HG03066 (cell line): ENCODE measurements at regions not wholly inside any gene's neighbourhood (a gene's known extent, or its start where the extent isn't known, plus 50 kb on each side); places are given as distances from the start of the nearest gene placed in this dataset.
A peak's percentile ranks its signal among the peaks of the same experiment; 100 is the strongest.

Experiments
- ATAC-seq: cut with Tn5 transposase; IDR thresholded peaks from one replicate; pipeline ENCODE4 v1.9.1; 2021; ENCODE audit warnings: low read depth; ENCODE audit not compliant: unreplicated experiment

DNA sequence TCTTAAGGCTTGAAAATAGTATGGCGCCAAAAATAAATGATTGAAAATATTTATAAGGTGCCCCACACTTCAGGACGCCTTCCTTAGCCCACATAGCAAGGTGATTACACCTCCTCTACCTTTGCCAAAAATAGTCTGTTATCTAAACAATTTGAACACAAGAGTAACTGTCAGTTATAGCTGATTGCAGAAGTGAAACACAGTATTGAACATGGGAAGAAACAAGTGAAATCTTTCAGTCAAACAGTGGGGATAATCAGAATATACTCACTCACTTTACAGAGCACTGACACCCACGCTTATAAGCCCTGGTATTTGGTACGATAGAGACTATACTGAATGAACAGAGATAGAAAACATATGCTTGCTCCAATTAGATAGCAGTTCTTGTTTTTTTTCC, 203.1 kb downstream of the RAB38 start:
- ATAC-seq = peak; percentile 69

DNA sequence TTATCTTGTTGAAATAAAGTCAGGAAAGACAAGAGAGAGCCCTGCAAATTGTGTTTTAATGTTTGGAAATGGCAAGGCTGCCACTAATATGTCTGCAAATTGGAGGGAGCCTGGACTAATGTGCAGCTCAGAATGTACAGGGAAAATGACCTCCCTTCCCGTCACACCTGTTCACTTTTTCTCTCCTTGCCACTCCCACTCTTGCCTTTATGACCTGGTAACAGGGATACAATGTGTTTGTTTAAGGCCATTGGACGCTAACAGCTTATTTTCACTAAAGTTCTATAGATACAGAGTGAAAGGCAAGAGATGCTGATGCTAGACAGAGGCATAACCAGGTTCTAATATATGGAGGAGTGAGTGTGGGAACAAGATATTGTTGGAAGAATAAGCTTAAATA, 203.9 kb downstream of the RAB38 start:
- ATAC-seq = no peak

DNA sequence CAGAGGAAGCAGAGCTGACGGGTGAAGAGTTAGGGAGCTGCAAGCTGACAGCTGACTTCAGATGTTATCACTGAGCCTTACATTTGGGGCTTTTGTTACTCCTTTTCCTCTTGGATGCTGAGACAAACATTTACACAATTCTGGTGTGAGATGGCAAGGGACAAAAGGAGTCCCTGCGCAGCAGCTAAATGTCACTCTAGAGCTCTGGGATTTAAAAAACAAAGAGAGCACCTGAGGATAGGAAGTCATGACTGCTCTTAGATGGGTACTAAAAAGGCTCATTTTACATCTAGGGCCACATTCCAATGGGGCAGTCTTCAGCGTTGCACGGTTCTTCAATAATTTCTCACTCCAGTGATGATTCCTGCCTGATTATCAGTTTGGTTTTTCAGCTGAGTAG, 204.5 kb downstream of the RAB38 start:
- no peak for ATAC-seq

DNA sequence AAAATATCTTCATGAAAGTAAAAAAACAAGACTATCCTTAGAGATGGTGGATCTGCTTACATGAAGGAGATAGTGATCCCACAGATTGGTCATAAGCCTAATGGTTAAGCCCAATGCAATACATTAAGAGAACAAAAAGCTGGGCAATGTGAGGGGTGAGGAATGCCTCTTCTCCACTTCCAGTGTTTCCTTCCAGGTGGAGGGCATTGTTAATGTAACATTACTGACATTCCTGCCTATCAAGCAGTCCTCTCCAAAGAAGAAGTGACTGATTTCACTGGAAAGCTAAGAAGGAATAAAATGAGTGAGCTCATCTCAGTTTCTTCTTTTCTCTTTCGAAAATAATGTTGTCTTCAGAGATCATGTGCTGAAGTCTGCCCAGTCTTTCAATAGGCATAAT, 207.8 kb downstream of the RAB38 start:
- ATAC-seq = no peak

DNA sequence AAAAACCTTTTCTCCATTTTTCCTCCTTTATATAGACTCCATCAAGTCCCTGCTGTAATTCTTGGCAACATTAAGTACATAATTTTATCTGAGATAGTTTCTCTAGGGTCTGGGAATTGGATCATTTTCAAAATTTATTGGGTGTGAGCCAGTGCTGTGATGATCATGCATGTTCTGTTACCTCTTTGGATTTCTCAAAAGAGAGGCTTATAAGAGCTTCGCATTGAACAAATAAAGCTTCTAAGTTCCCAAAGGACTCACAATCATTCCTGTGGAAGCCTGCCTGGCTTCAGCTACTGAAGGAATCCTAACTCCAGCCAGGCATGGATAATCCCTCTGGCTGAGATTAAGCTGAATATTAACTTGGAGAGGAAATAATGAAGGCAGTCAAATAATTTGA, 208.5 kb downstream of the RAB38 start:
- no peak for ATAC-seq

DNA sequence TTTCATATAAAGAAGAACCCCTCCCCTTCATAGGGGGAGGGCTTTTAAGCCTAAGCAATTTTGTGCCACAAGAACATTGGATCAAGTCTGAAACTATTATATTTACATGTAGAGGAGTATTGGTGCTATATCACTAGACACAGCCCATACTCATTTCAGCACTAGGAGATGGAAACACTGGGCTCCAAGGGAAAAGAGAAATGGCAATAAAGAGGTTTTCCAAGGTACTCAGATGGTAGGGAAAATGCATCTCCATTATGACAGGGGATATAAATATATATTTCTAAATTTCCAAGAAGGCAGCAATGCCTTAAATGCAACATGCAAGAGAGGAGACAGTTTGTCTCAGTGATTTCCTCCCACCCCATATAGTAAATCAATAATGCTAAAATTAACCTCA, 209.0 kb downstream of the RAB38 start:
- no peak for ATAC-seq

DNA sequence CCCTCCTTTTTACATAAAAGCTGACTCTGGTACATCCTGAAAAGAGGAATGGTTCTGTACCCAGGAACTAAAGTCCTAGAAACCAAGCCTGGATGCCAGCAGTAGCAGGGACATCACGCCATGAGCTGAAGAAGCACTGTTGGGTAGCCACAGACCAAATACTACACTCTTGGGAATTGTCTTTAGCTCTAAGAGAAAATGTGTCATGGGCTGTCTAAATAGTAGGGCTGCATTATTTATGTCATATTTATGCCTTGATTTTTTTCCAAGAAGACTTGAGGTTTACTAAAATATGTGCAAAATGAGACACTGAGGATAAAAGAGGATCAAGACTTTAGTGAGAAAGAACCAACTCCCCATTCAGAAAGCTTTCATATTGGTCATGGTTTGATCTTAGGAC, 213.6 kb downstream of the RAB38 start:
- no peak for ATAC-seq

DNA sequence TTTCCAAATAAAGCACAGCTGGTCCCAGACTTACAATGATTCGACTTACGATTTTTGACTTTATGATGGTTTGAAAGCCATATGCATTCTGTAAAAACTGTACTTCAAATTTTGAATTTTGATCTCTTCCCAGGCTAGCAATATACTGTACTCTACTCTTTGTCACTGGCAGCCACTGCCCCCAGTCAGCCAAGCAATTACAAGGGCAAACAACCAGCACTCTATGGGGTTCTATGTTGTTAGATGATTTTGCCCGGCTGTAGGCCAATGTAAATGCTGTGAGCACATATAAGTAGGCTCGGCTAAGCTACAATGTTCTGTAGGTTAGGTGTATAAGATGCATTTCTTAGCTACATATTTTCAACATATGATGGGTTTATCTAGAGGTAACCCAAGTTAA, 217.3 kb downstream of the RAB38 start:
- ATAC-seq = no peak

DNA sequence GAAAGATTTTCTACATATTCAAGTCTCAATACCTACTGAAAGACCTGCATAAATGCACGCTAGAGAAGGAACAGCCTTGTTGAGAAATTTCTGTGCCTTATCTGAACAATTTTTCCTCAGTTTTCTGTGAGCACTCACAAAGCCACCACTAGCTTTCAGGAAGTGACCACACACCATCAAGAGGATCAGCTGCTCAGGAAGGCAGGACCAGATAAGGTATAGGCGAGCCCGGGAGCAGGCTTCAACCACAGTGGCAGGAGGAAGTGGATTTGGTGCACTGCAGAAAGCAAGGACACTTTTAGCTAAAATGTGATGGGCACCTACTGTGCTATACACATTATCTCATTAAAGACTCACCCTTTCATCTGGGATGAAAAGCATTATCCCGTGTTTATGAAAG, 220.8 kb downstream of the RAB38 start:
- no peak for ATAC-seq

DNA sequence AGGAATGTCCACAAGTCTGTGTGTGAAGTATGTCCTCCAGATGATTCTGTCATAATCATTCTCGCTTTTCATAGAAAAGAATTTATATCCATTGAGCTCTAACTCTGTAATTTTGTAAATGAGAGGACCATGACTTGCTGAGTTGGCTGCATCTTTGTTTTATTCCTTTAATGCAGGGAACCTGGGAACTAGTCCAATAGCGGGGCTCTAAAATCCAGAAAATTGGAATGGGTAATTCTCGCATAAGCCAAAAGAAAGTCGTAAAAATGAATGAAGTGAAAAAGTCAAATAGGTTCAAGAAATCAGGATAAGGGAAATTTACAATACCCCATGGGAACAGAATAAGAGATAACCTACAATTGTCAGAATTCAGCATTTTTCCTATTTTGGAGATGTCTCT, 232.5 kb downstream of the RAB38 start:
- no peak for ATAC-seq

DNA sequence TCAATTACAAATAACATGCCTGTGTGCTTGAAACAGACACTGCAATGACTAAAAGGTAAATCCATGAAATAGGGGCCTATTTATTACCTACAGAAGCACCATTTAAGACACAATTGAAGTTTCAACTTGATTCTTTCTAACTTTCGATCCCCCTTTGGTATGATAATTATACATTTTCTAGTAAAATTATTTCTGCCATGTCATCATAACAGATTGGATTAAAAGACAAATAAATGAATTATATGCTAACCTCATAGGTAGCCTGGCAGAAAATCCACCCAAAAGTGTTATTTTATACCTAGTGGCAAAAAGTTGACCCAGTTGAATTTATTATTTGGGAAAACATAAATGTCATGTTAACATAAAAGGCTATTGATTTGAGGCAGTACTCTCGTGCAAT, 241.1 kb downstream of the RAB38 start:
- no peak for ATAC-seq

DNA sequence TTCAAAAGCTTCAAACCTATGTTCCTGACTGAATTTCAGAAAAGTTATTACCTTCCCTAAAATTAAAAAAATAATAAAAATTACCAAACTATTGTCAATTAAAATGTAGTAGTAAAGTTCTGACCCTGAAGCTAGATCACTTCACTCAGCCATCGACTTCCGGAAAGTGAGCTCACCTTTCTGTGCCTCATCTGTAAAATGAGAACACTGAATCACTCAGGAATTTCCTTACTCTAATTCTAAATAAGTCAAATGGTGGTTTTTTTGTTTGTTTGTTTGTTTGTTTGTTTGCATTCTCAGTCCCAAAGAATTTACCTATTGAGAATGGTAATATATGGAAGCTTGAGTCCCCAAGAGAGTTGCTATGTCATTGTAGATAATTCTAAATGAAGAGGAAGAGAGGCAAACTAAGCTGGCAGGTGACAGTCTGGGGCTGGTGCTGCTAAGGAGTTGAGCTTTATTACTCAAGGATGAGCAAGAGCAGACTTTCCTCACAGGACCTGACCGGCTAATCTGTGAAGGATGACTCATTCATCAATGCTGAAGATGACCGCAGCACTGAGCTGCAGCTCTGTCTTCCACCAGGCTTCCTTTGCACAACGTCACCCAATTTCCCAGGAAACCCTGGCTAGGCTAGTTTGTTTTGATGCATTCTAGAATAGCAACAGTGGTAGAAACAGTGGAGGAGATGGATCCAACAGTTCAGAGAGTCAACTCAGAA, 248.8 kb downstream of the RAB38 start:
- no peak for ATAC-seq

DNA sequence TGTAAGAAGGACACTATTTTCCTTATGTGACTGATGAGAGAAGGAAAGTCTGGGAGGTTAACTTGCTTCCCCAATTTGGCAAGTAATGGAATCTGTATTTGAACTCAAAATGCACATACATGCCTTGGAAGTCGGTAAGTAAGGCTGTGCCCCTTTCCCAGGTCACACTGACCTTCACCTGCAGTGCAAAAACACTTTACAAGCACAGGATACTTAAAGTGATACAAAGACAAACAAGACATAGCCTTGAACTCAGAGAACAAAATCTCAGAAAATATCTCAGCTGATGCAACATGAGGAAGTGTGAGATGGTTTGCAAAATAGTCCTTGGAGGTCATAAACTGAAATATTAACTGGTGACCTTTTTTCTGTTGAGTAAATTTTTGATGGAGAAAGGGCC, 251.1 kb downstream of the RAB38 start:
- no peak for ATAC-seq

DNA sequence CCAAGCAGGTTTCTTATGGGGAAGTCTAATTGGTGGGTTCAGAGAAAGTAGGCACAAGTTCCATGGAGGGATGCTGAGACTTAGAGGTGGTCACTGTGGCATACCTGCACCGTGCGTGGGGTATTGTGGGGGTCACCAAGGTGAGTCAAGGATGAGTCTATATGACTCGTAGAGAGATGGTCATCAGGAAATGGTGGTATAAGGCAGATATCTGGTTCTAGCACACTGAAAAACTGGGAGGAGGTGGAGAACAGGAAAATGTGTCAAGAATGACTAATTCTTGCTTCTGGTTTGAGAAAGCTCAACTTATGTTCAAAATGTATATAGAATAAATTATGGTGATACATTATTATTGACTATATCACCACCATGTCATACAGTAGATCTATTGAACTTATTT, 258.1 kb downstream of the RAB38 start:
- no peak for ATAC-seq

DNA sequence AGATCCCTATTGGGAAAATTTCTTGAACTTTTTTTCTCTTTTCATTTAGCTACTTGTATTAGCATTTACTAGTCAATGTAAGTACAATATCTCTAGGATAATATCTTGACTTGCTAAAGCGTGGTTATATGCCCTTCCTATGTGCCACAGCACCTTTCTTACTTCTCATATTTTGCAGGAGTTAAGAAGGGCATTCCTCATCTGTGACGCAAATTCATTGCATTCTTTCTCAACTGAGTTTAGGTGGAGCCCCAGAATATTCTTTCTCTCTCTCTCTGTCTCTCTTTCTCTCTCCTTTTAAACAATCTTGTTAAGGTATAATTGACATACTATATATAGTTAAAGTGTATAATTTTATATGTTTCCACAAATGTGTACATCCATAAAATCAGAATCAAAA, 266.1 kb downstream of the RAB38 start:
- ATAC-seq = no peak

DNA sequence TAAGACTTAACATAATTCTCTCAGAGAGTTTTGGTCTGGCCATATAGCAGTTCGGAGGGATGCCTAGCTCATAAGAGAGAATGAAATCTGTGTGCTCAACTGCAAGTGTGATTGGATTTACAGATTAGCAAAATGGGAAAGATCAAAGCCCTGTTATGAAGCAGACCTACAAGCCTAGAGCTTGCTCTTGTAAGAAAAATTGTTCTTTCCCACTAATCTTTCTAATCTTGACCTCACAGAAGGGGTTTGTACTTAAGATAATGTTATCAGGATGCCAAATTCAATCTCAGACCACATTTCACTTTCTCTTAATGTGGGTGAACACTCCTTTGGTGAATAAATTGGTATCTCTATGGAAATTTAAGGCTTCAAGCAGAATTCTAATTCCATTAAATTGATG, 267.2 kb downstream of the RAB38 start:
- ATAC-seq = no peak

DNA sequence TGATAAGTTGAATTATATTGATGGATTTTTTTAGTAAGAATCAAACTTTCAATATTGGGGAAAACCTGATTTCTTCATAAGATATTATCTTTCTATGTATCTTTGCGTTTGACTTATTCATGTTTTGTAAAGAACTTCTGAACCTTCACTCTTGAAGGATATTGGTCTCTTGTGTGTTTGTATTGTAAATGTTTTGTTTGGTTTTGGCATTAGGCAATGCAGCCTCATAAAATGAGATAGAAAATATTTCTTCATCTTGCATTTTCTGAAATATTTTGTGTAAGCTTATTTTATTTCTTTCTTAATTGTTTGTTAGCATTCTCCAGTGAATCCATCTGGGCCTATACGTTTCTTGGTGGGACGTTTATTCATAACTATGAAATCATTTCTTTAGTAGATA, 271.9 kb downstream of the RAB38 start:
- ATAC-seq = no peak

DNA sequence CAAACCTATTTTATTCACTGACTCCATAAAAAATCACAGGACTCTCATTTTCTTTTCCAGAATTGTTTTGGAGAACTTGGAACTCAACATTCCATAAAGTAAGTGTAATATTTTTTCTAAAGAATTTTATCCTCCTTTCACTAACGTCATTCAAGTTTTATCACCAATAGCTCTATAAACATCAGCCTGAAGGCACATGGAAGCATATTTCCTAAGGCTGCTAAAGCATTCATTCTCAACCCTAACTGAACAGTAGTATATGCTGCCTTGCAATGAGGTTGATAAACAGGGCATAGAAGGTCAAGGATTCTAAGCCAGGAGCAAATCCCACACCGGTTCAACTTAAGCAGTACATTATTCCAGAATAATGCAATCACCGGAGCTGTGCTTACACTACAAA, 273.9 kb downstream of the RAB38 start:
- no peak for ATAC-seq

DNA sequence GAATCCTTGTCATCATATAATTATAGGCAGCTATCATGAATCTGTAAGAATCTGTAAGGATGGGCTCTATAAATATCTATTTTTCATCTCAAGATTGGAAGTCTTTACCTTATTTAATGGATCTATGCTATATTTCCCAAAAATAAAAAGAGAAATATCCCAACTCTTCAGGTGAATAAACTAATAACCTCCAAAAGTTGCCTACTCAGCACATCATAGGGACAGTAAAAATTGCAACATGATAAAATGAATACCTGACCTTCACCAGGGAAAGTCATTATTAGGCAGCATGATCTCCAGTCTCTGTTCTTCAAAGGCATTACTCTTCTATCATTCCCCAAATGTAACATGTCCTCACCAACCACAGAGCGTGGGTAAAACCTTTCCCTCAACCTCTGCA, 277.3 kb downstream of the RAB38 start:
- ATAC-seq = no peak

DNA sequence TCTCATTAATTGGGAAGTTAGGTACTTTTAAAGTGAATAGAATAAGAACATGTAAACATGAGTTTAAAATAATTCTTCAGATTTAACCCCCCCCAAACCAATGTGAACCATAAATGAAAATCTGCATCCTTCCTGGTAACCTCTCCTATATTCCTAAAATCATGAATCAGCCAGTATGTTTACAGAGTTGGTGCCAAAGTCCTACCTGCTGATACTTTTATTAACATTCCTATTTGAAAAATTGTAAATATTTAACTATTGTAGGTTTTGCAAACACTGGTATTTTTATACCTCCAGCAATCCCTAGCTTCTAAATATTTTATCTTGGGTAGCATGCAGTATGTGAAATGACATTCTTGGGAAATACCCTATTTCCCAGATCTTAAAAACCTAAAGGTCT, 278.2 kb downstream of the RAB38 start:
- no peak for ATAC-seq

DNA sequence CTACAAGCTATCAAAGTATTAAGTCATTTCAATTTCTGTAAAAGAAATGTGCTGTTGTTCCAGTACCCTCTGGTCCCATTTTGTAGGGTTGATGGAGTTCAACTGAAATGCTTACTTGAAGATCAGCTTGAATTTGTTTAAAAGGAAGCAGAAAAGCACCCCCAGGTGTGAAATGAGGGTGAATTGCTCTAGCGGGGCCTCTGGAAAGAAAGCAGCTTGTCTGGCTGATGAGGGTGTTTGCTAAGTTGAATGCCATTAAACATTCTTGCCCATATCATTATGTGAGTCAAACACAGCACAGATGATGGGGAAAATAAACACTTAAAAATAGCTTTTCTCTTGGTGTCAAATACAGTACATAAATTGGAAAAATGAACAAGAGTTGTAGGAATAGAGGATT, 280.3 kb downstream of the RAB38 start:
- no peak for ATAC-seq

DNA sequence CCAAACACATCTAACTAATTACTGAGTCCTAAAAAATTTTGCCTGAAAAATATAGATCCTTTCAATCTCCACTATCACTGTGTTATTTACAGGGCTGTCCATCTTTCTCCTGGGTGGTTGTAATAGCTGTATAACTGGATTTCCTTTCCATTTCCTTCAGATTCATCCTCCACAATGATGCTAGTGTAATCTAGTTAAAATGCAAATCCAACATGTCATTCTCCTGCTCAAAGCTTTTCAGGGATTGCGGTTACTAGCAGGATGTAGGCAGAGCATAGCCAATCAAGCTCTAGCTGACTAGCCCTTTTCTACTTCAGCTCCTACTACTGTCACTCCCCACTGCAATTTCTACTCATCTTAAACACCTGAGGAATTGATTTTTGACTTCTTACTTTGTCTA, 283.0 kb downstream of the RAB38 start:
- ATAC-seq = no peak

DNA sequence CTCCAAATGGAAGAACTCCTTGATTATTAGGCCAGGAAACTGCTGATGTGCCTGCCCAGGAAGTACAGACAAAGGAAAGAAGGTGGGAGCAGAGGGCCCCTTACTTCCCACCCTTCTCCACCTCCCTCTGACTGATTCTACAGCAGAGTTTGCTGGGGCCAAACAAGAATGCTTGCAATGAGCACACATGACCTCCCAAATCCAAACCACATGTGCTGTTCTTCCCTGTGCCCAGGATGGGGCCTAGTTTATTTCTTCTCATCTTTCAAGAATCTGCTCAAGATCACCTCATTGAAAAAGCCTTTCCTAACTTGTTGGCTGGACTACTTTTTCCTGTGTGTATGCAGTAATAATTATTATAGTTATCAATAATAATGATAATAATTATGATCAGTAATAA, 286.1 kb downstream of the RAB38 start:
- ATAC-seq = no peak
